K562 (cell line): ENCODE measurements at regions not wholly inside any gene's neighbourhood (a gene's known extent, or its start where the extent isn't known, plus 50 kb on each side); places are given as distances from the start of the nearest gene placed in this dataset.

Source experiments
- ATAC-seq: fragments of 200-7000 bp; cut with Tn5 transposase; 3 replicates; pipeline ENCODE4 v1.9.1; 2020; ENCODE audit warnings: moderate library complexity
- BruUV-seq: library from RNA; stranded (reverse); fragments of 400-500 nt; replicated peaks from 2 replicates; lab custom pipeline; 2021; lab: Mats Ljungman, UMichigan
- CTCF ChIA-PET: fragments of 300-600 bp; formaldehyde crosslinking; extraction: SDS; loops from one replicate; lab custom pipeline; 2021; ENCODE audit warnings: low intra/inter-chr PET ratio; lab: Yijun Ruan, JAX
- POLR2A ChIA-PET: fragments of 300-600, 350-650 bp; sonication (Branson Sonifier 250); formaldehyde crosslinking; extraction: SDS; loops from one replicate; lab custom pipeline; 2021; ENCODE audit warnings: antibody characterized with exemption, inconsistent platforms; lab: Yijun Ruan, JAX
- DNase-seq, 4 experiments: peaks; one replicate each; pipeline versions ENCODE4 v3.0.0 to v3.0.0-alpha.2; 2011 to 2018; ENCODE audit warnings: low spot score in 3 of 4, mixed read lengths in 3 of 4; ENCODE audit errors: extremely low read depth in 1 of 4
- FAIRE-seq: peaks from 2 replicates; lab custom pipeline; 2011; peaks lifted over from hg19 to GRCh38; lab: Jason Lieb, UNC
- H2AFZ ChIP-seq: 2 replicates; pipeline ENCODE4 v1.6.0; 2011; ENCODE audit warnings: low read depth, low read length, control low read depth, inconsistent platforms
- H3K27ac ChIP-seq: fragments of 200-600 bp; 3 replicates; pipeline ENCODE4 v1.8.0; 2011; ENCODE audit warnings: low read depth, mild to moderate bottlenecking, control low read depth, inconsistent platforms, low read length, moderate library complexity, mixed read lengths; ENCODE audit errors: extremely low read depth
- H3K27me3 ChIP-seq, 2 experiments: fragments of 300-600 bp in 1 of 2; 2 replicates in 1 of 2; 3 replicates in 1 of 2; pipeline versions ENCODE4 v1.6.0 to v1.8.0; 2011; ENCODE audit warnings: inconsistent platforms in 2 of 2, low read length in 2 of 2, mild to moderate bottlenecking in 1 of 2, mixed read lengths in 1 of 2, moderate library complexity in 1 of 2; ENCODE audit not compliant: control insufficient read depth in 2 of 2, insufficient read depth in 2 of 2
- H3K36me3 ChIP-seq: fragments of 300-600 bp; 3 replicates; pipeline ENCODE4 v1.8.0; 2011; ENCODE audit warnings: mild to moderate bottlenecking, low read length, inconsistent platforms; ENCODE audit not compliant: control insufficient read depth, insufficient read depth
- H3K4me1 ChIP-seq, 2 experiments: fragments of 200-600 bp in 1 of 2; replicated peaks in 1 of 2; 2 replicates in 1 of 2; 3 replicates in 1 of 2; pipeline versions ENCODE4 v1.5.1 to v1.8.0; 2011; ENCODE audit warnings: inconsistent platforms in 2 of 2, low read length in 2 of 2, mild to moderate bottlenecking in 1 of 2, mixed read lengths in 1 of 2, moderate library complexity in 1 of 2; ENCODE audit not compliant: control insufficient read depth in 2 of 2, insufficient read depth in 2 of 2
- H3K4me2 ChIP-seq: 2 replicates; pipeline ENCODE4 v1.6.1; 2011; ENCODE audit warnings: low read length, control low read depth, inconsistent platforms, mixed read lengths; ENCODE audit not compliant: insufficient read depth
- H3K4me3 ChIP-seq: fragments of 200-600 bp; sonication (generic), shearing (Covaris generic); 2 replicates; pipeline ENCODE4 v1.5.1; 2016; ENCODE audit warnings: control low read depth, inconsistent platforms
- H3K79me2 ChIP-seq: fragments of 200-600 bp; 3 replicates; pipeline ENCODE4 v1.8.0; 2011; ENCODE audit warnings: low read length, inconsistent platforms; ENCODE audit not compliant: control insufficient read depth, insufficient read depth
- H3K9ac ChIP-seq, 2 experiments: 2 replicates each; pipeline versions ENCODE4 v1.6.0 to v1.6.1; 2011; ENCODE audit warnings: low read depth in 2 of 2, low read length in 2 of 2, control low read depth in 1 of 2, inconsistent platforms in 1 of 2, mild to moderate bottlenecking in 1 of 2, mixed read lengths in 1 of 2; ENCODE audit not compliant: insufficient read depth in 1 of 2
- H3K9me1 ChIP-seq: one replicate; pipeline ENCODE4 v1.6.0; 2011; ENCODE audit warnings: inconsistent platforms, mild to moderate bottlenecking, low read length, moderate library complexity; ENCODE audit not compliant: control insufficient read depth, insufficient read depth
- H3K9me3 ChIP-seq: replicated peaks from 2 replicates; pipeline ENCODE4 v1.5.1; 2011; ENCODE audit warnings: low read depth, low read length, inconsistent platforms; ENCODE audit not compliant: control insufficient read depth, insufficient read depth
- H4K20me1 ChIP-seq: replicated peaks from 2 replicates; pipeline ENCODE4 v1.6.1; 2011; ENCODE audit warnings: low read length, inconsistent platforms, mixed read lengths; ENCODE audit not compliant: control insufficient read depth, insufficient read depth
- E2F3 ChIP-seq: fragments of 250-450 bp; sonication (Bioruptor Pico); IDR thresholded peaks from 2 replicates; pipeline ENCODE4 v1.4.0; 2020; ENCODE audit warnings: mild to moderate bottlenecking
- EHMT2 ChIP-seq: fragments of 450-650 bp; IDR thresholded peaks from 2 replicates; pipeline ENCODE4 v1.6.1; 2018; ENCODE audit warnings: antibody characterized with exemption
- HDAC1 ChIP-seq, 2 experiments: fragments of 450-650 bp; IDR thresholded peaks; 2 replicates each; pipeline ENCODE4 v1.6.1; 2016 to 2017; ENCODE audit warnings: inconsistent platforms in 1 of 2, mild to moderate bottlenecking in 1 of 2, moderate library complexity in 1 of 2
- HIVEP1 ChIP-seq: fragments of 250-450 bp; sonication (Bioruptor Pico); IDR thresholded peaks from 2 replicates; pipeline ENCODE4 v1.4.0; 2020; ENCODE audit warnings: mild to moderate bottlenecking
- MXI1 ChIP-seq: IDR thresholded peaks from 2 replicates; pipeline ENCODE4 v1.6.1; 2011; ENCODE audit warnings: low read depth, mild to moderate bottlenecking, improper control_type of control experiment, low read length
- NFIX ChIP-seq: fragments of 250-450 bp; sonication (Bioruptor Pico); IDR thresholded peaks from 2 replicates; pipeline ENCODE4 v1.4.0; 2020; ENCODE audit warnings: low read depth, mild to moderate bottlenecking, moderate library complexity
- RBM25 ChIP-seq: fragments of 200-400 bp; formaldehyde crosslinking; IDR thresholded peaks from 2 replicates; pipeline ENCODE4 v1.6.1; 2018; ENCODE audit warnings: low read length, low read depth, moderate library complexity; ENCODE audit not compliant: severe bottlenecking
- SIN3A ChIP-seq, 2 experiments: fragments of 150-350 bp in 1 of 2; IDR thresholded peaks; 2 replicates each; pipeline ENCODE4 v1.6.1; 2011 to 2016; ENCODE audit warnings: borderline replicate concordance in 2 of 2, low read depth in 2 of 2, low read length in 2 of 2, mild to moderate bottlenecking in 2 of 2, moderate library complexity in 2 of 2; ENCODE audit not compliant: control insufficient read depth in 1 of 2
- SMARCA5 ChIP-seq: fragments of 450-650 bp; IDR thresholded peaks from 2 replicates; pipeline ENCODE4 v1.6.1; 2016
- TEAD4 ChIP-seq, 2 experiments: sonication (generic) in 1 of 2; formaldehyde crosslinking in 1 of 2; IDR thresholded peaks; 2 replicates each; pipeline versions ENCODE4 v1.6.1 to v1.8.0; 2012 to 2022; ENCODE audit warnings: borderline replicate concordance in 1 of 2, inconsistent platforms in 1 of 2, low read length in 1 of 2, mild to moderate bottlenecking in 1 of 2, missing genetic modification reagents in 1 of 2
- ZNF124 ChIP-seq: sonication (generic); formaldehyde crosslinking; IDR thresholded peaks from 2 replicates; pipeline ENCODE4 v1.8.1; 2022; ENCODE audit warnings: missing genetic modification reagents
- ZNF23 ChIP-seq: fragments of 250-450 bp; sonication (Bioruptor Pico); IDR thresholded peaks from 2 replicates; pipeline ENCODE4 v1.4.0; 2020; ENCODE audit warnings: mild to moderate bottlenecking
- ZNF41 ChIP-seq: fragments of 250-450 bp; sonication (Bioruptor Pico); conservative IDR thresholded peaks from 2 replicates; pipeline ENCODE4 v1.4.0; 2020; ENCODE audit warnings: mild to moderate bottlenecking
- WGBS: fragments of 100-300 bp; shearing (Covaris generic); methylation state at CpG from one replicate; pipeline ENCODE4 v1.1.6; 2016; ENCODE audit warnings: low coverage, mixed read lengths; ENCODE audit not compliant: insufficient coverage; ENCODE audit errors: missing lambda C conversion rate; 5-methylcytosine and 5-hydroxymethylcytosine counted together
- in situ Hi-C: fragments of 300-500 bp; cut with MboI; formaldehyde crosslinking; loops from 4 replicates; pipeline ENCODE4 v1.15.0; 2018; ENCODE audit warnings: inconsistent platforms, mixed read lengths
- intact Hi-C: fragments of 100-400 bp; cut with micrococcal nuclease; formaldehyde crosslinking; loops from 2 replicates; pipeline ENCODE4 v1.14.2; 2022
- TF ChIP-seq, protein P1 (sequence below), 2 experiments: fragments of 250-450 bp in 1 of 2; fragments of 450-650 bp in 1 of 2; sonication (Bioruptor Pico) in 1 of 2; IDR thresholded peaks; 2 replicates each; pipeline versions ENCODE4 v1.6.1 to v1.8.0; 2016 to 2021; ENCODE audit warnings: mild to moderate bottlenecking in 2 of 2, moderate library complexity in 2 of 2, missing compliant biosample characterization in 1 of 2, missing genetic modification characterization in 1 of 2
- TF ChIP-seq, protein P2 (sequence below): sonication (generic); formaldehyde crosslinking; IDR thresholded peaks from 2 replicates; pipeline ENCODE4 v1.5.0; 2020; ENCODE audit warnings: missing genetic modification reagents
- TF ChIP-seq, protein P3 (sequence below): fragments of 250-450 bp; sonication (Bioruptor Pico); IDR thresholded peaks from 2 replicates; pipeline ENCODE4 v1.8.0; 2022; ENCODE audit warnings: moderate library complexity, mild to moderate bottlenecking, inconsistent platforms
- TF ChIP-seq, protein P4 (sequence below): fragments of 450-650 bp; IDR thresholded peaks from 2 replicates; pipeline ENCODE4 v1.6.1; 2017; ENCODE audit warnings: mild to moderate bottlenecking, moderate library complexity
- TF ChIP-seq, protein P5 (sequence below): fragments of 250-450 bp; sonication (Bioruptor Pico); IDR thresholded peaks from 2 replicates; pipeline ENCODE4 v1.5.1; 2021; ENCODE audit warnings: mild to moderate bottlenecking

DNA sequence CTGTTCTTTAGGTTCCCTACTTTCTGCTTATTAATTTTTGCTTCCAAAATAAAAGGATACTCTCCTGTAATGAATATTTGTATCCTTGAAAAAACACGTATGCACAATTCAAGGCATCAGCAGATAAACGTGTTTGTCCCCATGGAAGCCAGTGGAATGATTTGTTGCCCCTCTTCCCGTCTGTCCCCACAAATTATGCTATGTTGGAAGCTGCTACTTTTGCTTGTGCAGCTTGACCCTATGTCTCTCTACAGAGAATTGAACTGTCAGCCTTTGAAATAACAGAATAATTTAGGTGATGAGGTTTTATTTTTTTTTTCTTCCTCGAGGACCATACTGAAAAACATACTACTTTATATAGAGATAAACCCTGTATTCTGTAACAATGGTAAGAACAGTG is 401.5 kb upstream of the GOLIM4 start:
- no TSS peak for BruUV-seq
- Histone ChIP-seq H3K9me1 (no peaks in the 10 kb centered on the region), H3K27me3 (no peaks in the 10 kb centered on the region), H3K4me1 (no peaks in the 10 kb centered on the region), H2AFZ (no peak overlapping the region), H3K4me2 (no peak overlapping the region), H3K4me3 (no peak overlapping the region), H3K27ac (no peak overlapping the region), H3K9ac (no peak overlapping the region), H3K9me3 (0 out of 2 replicates have a peak, but pooled peaks cover 3% of the 10 kb centered on the region), H4K20me1 (no peaks in the 10 kb centered on the region), H3K36me3 (no peaks in the 10 kb centered on the region), H3K79me2 (no peaks in the 10 kb centered on the region)
- ChIA-PET POLR2A (no interaction called here), CTCF (no interaction called here)
- FAIRE-seq (no peak), DNase-seq (no peak), ATAC-seq (no peak)
- in situ Hi-C loops (no loop called here), intact Hi-C loops (no loop called here)
- 0% methylated on average over 4 of the region's 4 CpGs for WGBS
- TF ChIP-seq ZNF41, result no peak
- TF ChIP-seq, protein P1, sequence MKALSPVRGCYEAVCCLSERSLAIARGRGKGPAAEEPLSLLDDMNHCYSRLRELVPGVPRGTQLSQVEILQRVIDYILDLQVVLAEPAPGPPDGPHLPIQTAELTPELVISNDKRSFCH (CRISPR knock-in tag; IDR thresholded peaks at IDR 0.05), result no peak
- TF ChIP-seq, protein P1 (tag; IDR thresholded peaks at IDR 0.05), result no peak
- TF ChIP-seq, protein P2, sequence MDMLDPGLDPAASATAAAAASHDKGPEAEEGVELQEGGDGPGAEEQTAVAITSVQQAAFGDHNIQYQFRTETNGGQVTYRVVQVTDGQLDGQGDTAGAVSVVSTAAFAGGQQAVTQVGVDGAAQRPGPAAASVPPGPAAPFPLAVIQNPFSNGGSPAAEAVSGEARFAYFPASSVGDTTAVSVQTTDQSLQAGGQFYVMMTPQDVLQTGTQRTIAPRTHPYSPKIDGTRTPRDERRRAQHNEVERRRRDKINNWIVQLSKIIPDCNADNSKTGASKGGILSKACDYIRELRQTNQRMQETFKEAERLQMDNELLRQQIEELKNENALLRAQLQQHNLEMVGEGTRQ (CRISPR knock-in tag), result no peak
- TF ChIP-seq ZNF23 (CRISPR knock-in tag), result no peak
- no peak for TF ChIP-seq EHMT2
- TF ChIP-seq E2F3 (CRISPR knock-in tag), result no peak
- no peak for TF ChIP-seq SMARCA5
- TF ChIP-seq SIN3A (IDR thresholded peaks at IDR 0.05; ENCODE audit: borderline replicate concordance in 2 of 2, control insufficient read depth in 1 of 2, low read depth in 2 of 2, low read length in 2 of 2), result no peak
- TF ChIP-seq MXI1, result no peak
- TF ChIP-seq, protein P3, sequence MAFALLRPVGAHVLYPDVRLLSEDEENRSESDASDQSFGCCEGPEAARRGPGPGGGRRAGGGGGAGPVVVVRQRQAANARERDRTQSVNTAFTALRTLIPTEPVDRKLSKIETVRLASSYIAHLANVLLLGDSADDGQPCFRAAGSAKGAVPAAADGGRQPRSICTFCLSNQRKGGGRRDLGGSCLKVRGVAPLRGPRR (CRISPR knock-in tag), result no peak
- TF ChIP-seq, protein P4, sequence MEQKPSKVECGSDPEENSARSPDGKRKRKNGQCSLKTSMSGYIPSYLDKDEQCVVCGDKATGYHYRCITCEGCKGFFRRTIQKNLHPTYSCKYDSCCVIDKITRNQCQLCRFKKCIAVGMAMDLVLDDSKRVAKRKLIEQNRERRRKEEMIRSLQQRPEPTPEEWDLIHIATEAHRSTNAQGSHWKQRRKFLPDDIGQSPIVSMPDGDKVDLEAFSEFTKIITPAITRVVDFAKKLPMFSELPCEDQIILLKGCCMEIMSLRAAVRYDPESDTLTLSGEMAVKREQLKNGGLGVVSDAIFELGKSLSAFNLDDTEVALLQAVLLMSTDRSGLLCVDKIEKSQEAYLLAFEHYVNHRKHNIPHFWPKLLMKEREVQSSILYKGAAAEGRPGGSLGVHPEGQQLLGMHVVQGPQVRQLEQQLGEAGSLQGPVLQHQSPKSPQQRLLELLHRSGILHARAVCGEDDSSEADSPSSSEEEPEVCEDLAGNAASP, result no peak
- no peak for TF ChIP-seq ZNF124 (CRISPR knock-in tag)
- no peak for TF ChIP-seq HIVEP1 (CRISPR knock-in tag)
- no peak for TF ChIP-seq RBM25
- TF ChIP-seq TEAD4 (IDR thresholded peaks at IDR 0.05; ENCODE audit: low read length), result no peak
- TF ChIP-seq TEAD4 (CRISPR knock-in tag; IDR thresholded peaks at IDR 0.05; ENCODE audit: borderline replicate concordance), result no peak
- TF ChIP-seq, protein P5, sequence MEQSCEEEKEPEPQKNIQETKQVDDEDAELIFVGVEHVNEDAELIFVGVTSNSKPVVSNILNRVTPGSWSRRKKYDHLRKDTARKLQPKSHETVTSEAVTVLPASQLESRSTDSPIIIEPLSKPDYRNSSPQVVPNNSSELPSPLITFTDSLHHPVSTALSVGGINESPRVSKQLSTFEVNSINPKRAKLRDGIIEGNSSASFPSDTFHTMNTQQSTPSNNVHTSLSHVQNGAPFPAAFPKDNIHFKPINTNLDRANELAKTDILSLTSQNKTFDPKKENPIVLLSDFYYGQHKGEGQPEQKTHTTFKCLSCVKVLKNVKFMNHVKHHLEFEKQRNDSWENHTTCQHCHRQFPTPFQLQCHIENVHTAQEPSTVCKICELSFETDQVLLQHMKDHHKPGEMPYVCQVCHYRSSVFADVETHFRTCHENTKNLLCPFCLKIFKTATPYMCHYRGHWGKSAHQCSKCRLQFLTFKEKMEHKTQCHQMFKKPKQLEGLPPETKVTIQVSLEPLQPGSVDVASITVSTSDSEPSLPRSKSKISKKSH (CRISPR knock-in tag), result no peak
- no peak for TF ChIP-seq NFIX (CRISPR knock-in tag)
- TF ChIP-seq HDAC1 (IDR thresholded peaks at IDR 0.05), result no peak
